ENCODE measurements at regions not wholly inside any gene's neighbourhood (a gene's known extent, or its start where the extent isn't known, plus 50 kb on each side); places are given as distances from the start of the nearest gene placed in this dataset.
"Not testable (repeated sequence)": the region's sequence is repeated elsewhere in the genome, so short reads cannot be mapped to it uniquely, and the experiment has no call there.

DNA sequence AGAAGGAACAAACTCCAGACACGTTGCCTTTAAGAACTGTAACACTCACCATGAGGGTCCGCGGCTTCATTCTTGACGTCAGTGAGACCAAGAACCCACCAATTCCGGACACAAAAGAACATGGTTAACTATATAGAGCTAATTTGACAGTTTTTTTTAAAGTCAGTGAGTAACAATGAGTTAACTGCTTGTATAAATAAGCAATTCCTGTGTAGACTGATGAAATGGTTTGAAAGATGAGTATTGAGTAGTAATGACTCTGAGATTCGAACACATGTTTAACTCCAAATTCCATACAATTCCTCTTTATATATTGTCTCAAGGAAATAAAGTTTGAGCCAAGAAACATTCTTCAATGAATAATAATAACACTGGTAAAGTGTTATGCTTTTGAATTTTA, 478.0 kb downstream of the MMUT start:
- no peaks in the 10 kb centered on the region for H3K36me3 ChIP-seq (ENCODE audit: control insufficient read depth, insufficient read depth, low read length)
- no peak for FAIRE-seq
- peak; percentile 18 for DNase-seq (ENCODE audit: low read depth)
- no peaks in the 10 kb centered on the region for H3K27me3 ChIP-seq (ENCODE audit: control insufficient read depth, insufficient read depth, low read length)
- H3K4me3 ChIP-seq (ENCODE audit: low read depth, low read length), result no peak overlapping the region
- TF ChIP-seq, protein P1, sequence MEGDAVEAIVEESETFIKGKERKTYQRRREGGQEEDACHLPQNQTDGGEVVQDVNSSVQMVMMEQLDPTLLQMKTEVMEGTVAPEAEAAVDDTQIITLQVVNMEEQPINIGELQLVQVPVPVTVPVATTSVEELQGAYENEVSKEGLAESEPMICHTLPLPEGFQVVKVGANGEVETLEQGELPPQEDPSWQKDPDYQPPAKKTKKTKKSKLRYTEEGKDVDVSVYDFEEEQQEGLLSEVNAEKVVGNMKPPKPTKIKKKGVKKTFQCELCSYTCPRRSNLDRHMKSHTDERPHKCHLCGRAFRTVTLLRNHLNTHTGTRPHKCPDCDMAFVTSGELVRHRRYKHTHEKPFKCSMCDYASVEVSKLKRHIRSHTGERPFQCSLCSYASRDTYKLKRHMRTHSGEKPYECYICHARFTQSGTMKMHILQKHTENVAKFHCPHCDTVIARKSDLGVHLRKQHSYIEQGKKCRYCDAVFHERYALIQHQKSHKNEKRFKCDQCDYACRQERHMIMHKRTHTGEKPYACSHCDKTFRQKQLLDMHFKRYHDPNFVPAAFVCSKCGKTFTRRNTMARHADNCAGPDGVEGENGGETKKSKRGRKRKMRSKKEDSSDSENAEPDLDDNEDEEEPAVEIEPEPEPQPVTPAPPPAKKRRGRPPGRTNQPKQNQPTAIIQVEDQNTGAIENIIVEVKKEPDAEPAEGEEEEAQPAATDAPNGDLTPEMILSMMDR (IDR thresholded peaks at IDR 0.05; ENCODE audit: insufficient read depth, low read length, severe bottlenecking), result no peak

DNA sequence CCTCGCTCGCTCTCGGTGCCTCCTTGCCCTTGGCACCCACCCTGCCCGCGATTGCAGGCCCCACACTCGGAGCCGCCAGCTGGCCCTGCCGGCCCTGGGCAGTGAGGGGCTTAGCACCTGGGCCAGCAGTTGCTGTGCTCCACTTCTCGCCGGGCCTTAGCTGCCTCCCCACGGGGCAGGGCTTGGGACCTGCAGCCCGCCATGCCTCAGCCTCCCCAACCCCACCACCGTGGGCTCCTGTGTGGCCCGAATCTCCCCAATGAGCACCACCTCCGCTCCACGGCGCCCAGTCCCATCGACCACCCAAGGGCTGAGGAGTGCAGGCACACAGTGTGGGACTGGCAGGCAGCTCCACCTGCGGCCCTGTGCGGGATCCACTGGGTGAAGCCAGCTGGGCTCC, 479.1 kb downstream of the MMUT start:
- not testable (repeated sequence) for H3K27me3 ChIP-seq (ENCODE audit: control insufficient read depth, insufficient read depth, low read length); H3K4me3 ChIP-seq (ENCODE audit: low read depth, low read length); FAIRE-seq; H3K36me3 ChIP-seq (ENCODE audit: control insufficient read depth, insufficient read depth, low read length); DNase-seq (ENCODE audit: low read depth)

DNA sequence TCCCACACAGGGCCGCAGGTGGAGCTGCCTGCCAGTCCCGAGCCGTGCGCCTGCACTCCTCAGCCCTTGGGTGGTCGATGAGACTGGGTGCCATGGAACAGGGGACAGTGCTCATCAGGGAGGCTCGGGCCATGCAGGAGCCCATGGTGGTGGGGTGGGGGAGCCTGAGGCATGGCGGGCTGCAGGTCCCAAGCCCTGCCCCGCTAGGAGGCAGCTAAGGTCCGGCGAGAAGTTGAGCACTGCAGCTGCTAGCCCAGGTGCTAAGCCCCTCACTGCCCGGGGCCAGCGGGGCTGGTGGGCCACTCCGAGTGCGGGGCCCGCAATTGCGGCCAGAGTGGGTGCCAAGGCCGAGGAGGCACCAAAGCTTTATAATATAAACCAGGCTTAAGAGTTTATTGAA, 479.7 kb downstream of the MMUT start:
- TF ChIP-seq, protein P1 (IDR thresholded peaks at IDR 0.05; ENCODE audit: insufficient read depth, low read length, severe bottlenecking), result no peak
- FAIRE-seq, result no peak
- no peak for DNase-seq (ENCODE audit: low read depth)
- Histone ChIP-seq H3K27me3 (ENCODE audit: control insufficient read depth, insufficient read depth, low read length) (no peaks in the 10 kb centered on the region), H3K36me3 (ENCODE audit: control insufficient read depth, insufficient read depth, low read length) (no peaks in the 10 kb centered on the region), H3K4me3 (ENCODE audit: low read depth, low read length) (no peak overlapping the region)

DNA sequence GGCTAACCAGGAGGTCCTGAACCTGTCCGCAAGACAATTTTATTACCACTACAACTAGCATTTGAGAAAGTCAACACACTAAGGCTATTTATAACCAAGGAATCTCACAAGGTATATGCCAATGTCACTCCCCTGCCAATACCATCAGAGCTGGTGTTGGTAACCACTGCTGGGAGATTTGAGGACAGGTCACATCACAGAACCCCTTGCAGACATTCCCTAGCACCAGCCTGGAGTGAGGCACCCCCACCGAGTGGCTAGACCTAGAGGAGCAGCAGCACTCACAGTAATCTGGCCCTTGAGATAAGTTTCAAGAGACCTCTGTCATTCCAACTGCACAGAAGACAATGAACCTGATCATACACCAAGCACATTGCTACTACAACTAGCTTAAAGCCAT, 483.2 kb downstream of the MMUT start:
- H3K27me3 ChIP-seq (ENCODE audit: control insufficient read depth, insufficient read depth, low read length), result no peaks in the 10 kb centered on the region
- DNase-seq (ENCODE audit: low read depth) (no peak), FAIRE-seq (no peak)
- TF ChIP-seq, protein P1 (IDR thresholded peaks at IDR 0.05; ENCODE audit: insufficient read depth, low read length, severe bottlenecking), result no peak
- no peak overlapping the region for H3K4me3 ChIP-seq (ENCODE audit: low read depth, low read length)
- H3K36me3 ChIP-seq (ENCODE audit: control insufficient read depth, insufficient read depth, low read length), result no peaks in the 10 kb centered on the region

DNA sequence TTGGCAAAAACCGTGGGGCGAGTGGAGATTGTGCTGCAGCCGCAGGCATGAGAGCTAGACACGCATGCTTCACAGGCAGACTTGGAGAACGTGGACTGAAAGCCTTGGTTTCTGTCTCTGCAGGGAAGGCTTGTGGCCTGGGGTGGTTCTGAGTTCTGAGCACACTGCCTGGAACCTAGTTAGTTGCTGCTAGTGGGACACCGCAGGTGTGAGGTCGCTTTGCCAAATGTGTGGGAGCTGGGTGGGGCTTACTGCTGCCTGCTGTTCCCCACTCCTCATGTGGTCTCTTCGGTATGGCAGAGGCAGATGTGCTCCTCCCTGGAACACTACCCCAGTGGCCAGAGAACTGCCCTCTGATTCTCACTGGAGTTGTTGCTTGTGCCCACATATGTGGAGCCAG, 484.0 kb downstream of the MMUT start:
- Histone ChIP-seq H3K4me3 (ENCODE audit: low read depth, low read length) (no peak overlapping the region), H3K27me3 (ENCODE audit: control insufficient read depth, insufficient read depth, low read length) (no peaks in the 10 kb centered on the region), H3K36me3 (ENCODE audit: control insufficient read depth, insufficient read depth, low read length) (no peaks in the 10 kb centered on the region)
- TF ChIP-seq, protein P1 (IDR thresholded peaks at IDR 0.05; ENCODE audit: insufficient read depth, low read length, severe bottlenecking), result no peak
- DNase-seq (ENCODE audit: low read depth) (no peak), FAIRE-seq (peak; percentile 23)

DNA sequence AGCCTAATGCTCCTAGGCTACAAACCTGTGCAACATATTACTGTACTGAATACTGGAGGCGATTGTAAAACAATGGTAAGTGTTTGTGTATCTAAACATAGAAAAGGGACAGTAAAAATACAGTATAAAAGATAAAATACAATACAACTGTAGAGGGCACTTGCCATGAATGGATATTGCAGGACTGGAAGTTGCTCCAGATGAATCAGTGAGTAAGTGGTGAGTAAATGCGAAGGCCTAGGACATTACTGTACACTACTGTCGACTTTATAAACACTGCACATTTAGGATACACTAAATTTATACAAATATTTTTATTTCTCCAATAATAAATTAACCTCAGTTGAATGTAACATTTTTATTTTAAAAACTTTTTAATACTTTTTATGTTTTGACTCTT, 485.0 kb downstream of the MMUT start:
- Histone ChIP-seq H3K36me3 (ENCODE audit: control insufficient read depth, insufficient read depth, low read length) (no peaks in the 10 kb centered on the region), H3K27me3 (ENCODE audit: control insufficient read depth, insufficient read depth, low read length) (no peaks in the 10 kb centered on the region), H3K4me3 (ENCODE audit: low read depth, low read length) (no peak overlapping the region)
- FAIRE-seq, result no peak
- DNase-seq (ENCODE audit: low read depth), result peak; percentile 37
- TF ChIP-seq, protein P1 (IDR thresholded peaks at IDR 0.05; ENCODE audit: insufficient read depth, low read length, severe bottlenecking), result no peak
